GM06990 (cell line): ENCODE measurements at regions not wholly inside any gene's neighbourhood (a gene's known extent, or its start where the extent isn't known, plus 50 kb on each side); places are given as distances from the start of the nearest gene placed in this dataset.

Source experiments
- DNase-seq: peaks from one replicate; pipeline ENCODE4 v3.0.0-alpha.2; 2011; ENCODE audit not compliant: insufficient read length; ENCODE audit errors: extremely low read depth
- H3K27me3 ChIP-seq: replicated peaks from 2 replicates; pipeline ENCODE4 v1.6.0; 2011; ENCODE audit warnings: low read length; ENCODE audit not compliant: control insufficient read depth, insufficient read depth
- H3K36me3 ChIP-seq: 2 replicates; pipeline ENCODE4 v1.5.1; 2011; ENCODE audit warnings: low read length; ENCODE audit not compliant: control insufficient read depth, insufficient read depth
- H3K4me3 ChIP-seq: replicated peaks from 2 replicates; pipeline ENCODE4 v1.5.1; 2011; ENCODE audit warnings: low read depth, mild to moderate bottlenecking, control low read depth, low read length
- TF ChIP-seq, protein P1 (sequence below): IDR thresholded peaks from 2 replicates; pipeline ENCODE4 v1.5.1; 2011; ENCODE audit warnings: low read length, control low read depth, mild to moderate bottlenecking, inconsistent platforms; ENCODE audit not compliant: insufficient read depth, poor library complexity, severe bottlenecking

GRCh38 chr13:39820606-39821005 is 165.1 kb downstream of the COG6 start:
- no peak for DNase-seq
- TF ChIP-seq, protein P1, sequence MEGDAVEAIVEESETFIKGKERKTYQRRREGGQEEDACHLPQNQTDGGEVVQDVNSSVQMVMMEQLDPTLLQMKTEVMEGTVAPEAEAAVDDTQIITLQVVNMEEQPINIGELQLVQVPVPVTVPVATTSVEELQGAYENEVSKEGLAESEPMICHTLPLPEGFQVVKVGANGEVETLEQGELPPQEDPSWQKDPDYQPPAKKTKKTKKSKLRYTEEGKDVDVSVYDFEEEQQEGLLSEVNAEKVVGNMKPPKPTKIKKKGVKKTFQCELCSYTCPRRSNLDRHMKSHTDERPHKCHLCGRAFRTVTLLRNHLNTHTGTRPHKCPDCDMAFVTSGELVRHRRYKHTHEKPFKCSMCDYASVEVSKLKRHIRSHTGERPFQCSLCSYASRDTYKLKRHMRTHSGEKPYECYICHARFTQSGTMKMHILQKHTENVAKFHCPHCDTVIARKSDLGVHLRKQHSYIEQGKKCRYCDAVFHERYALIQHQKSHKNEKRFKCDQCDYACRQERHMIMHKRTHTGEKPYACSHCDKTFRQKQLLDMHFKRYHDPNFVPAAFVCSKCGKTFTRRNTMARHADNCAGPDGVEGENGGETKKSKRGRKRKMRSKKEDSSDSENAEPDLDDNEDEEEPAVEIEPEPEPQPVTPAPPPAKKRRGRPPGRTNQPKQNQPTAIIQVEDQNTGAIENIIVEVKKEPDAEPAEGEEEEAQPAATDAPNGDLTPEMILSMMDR: no peak

GRCh38 chr13:39821977-39822376 is 166.5 kb downstream of the COG6 start:
- no peaks in the 10 kb centered on the region for H3K27me3 ChIP-seq
- TF ChIP-seq, protein P1: no peak
- H3K4me3 ChIP-seq: no peak overlapping the region

More at GRCh38 chr13:39820606-39821005, 165.1 kb downstream of the COG6 start:
- H3K27me3 ChIP-seq: no peaks in the 10 kb centered on the region
- no peak overlapping the region for H3K4me3 ChIP-seq
- H3K36me3 ChIP-seq: no peaks in the 10 kb centered on the region

DNA sequence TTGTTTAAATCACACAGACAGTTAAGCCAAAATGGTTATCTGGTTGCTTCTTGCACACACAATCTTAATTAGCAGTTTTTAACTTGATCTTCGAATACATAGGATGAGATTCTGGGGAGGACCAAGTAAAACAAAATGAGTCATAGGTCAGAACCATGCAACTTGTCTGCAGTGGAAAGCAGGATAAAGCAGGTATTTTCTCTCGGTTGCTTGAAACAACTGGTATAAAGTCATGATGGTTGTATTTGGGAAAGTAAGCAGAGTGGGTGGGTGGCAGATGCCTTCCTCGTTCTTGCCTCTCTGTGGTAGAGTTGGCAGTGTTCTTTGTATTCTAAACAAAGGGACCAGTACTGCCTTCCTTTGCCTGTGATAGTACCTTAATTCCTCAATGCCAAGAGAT is 167.0 kb downstream of the COG6 start:
- TF ChIP-seq, protein P1: no peak
- no peak overlapping the region for H3K4me3 ChIP-seq
- no peaks in the 10 kb centered on the region for H3K36me3 ChIP-seq
- H3K27me3 ChIP-seq: no peaks in the 10 kb centered on the region
- DNase-seq: no peak

More at GRCh38 chr13:39821977-39822376, 166.5 kb downstream of the COG6 start:
- DNase-seq: no peak
- H3K36me3 ChIP-seq: no peaks in the 10 kb centered on the region

DNA sequence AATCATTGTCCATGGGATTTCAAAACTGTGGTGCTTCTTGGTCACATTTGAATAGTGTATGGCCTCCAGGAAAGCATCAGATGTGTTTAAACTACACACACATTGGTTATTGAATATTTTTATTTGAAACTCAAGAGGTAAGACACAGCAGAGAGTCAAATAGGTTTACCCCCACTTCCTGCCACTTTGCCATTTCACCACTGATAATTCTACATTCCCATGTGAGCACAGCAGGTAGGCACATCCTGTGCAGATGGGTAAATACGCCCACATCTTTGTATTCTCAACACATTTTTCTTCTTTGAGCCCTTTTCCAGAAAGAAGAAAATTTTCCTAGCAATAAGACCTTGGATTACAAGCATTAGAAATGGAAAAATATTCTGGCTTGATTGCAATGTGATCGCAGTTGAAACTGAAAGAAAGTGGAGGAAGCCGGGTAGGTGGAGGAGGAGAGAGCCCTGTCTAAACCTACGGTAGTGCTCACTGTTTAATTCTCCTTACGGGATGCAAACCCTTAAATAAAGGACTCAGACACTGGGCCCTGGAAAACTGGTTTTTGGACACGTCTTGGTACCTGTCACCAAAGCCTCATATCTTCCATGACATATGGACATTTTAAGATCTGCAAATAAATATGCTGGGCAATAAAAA is 167.7 kb downstream of the COG6 start:
- TF ChIP-seq, protein P1: no peak
- no peaks in the 10 kb centered on the region for H3K27me3 ChIP-seq
- DNase-seq: no peak
- H3K36me3 ChIP-seq: no peaks in the 10 kb centered on the region
- H3K4me3 ChIP-seq: no peak overlapping the region

DNA sequence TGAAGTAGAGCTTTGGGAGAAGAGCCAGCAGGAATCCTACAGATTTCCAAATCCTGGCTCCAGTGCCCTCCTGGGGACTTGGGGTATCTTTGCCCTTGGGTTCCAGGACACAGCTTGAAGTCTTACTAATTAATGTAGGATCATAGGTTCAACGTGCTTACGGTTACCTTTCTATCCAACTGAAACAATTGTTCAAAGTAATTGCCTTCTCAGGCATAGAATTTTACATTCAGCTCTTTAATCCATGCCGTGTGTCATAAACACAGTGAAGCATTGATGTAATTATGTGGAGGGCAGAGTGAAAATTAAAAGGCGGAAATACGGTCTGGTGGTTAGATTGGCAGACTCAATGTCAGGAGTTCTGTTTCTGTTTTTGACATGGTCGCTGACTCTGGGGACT is 170.4 kb downstream of the COG6 start:
- Histone ChIP-seq H3K36me3 (no peaks in the 10 kb centered on the region), H3K27me3 (no peaks in the 10 kb centered on the region), H3K4me3 (no peak overlapping the region)
- DNase-seq: no peak
- TF ChIP-seq, protein P1: no peak

- Histone ChIP-seq H3K36me3 (no peaks in the 10 kb centered on the region), H3K27me3 (no peaks in the 10 kb centered on the region; the same call in 1 of the 2 replicates), H3K4me3 (no peak overlapping the region)
- no peak for DNase-seq
- TF ChIP-seq, protein P1: no peak
Measured at GRCh38 chr13:39835253-39835652, 179.8 kb downstream of the COG6 start.
